ENCODE measurements at regions not wholly inside any gene's neighbourhood (a gene's known extent, or its start where the extent isn't known, plus 50 kb on each side); places are given as distances from the start of the nearest gene placed in this dataset.

DNA sequence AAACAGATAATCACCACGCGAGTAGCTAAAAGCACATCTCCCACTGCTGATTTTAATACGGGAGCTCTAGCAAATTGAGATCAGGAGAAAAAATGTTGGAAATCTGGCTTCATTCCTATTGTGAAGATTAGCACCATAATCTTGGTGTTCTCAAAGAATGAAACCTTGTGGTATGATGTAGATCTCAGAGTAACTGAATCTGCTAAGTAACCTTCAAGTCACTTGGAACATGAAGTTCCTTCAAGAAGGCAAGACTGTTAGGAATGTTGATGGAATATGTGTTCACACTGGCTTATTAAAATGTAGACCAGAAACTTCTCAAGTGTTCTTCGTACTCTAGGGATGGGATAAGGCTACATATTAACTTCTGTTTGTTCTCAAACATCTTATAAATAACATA lies 117.4 kb upstream of the CHRM3 start:
- H3K4me3 ChIP-seq (ENCODE audit: low read length) = no peak overlapping the region
- H4K20me1 ChIP-seq (ENCODE audit: insufficient read depth) = no peaks in the 10 kb centered on the region
- no peaks in the 10 kb centered on the region for H3K9me2 ChIP-seq (ENCODE audit: insufficient read depth, low read length)
- no peaks in the 10 kb centered on the region for H3K27me3 ChIP-seq (ENCODE audit: insufficient read depth, low read depth, low read length)
- no peaks in the 10 kb centered on the region for H3K79me2 ChIP-seq (replicated peaks; ENCODE audit: insufficient read depth, low read length)
- H3K4me2 ChIP-seq (ENCODE audit: low read length) = no peak overlapping the region
- no peak for TF ChIP-seq EP300 (conservative IDR thresholded peaks at IDR 0.05; ENCODE audit: poor library complexity, severe bottlenecking)
- no peak for TF ChIP-seq EZH2 (IDR thresholded peaks at IDR 0.05; ENCODE audit: borderline replicate concordance, insufficient read depth, low read length, poor library complexity, severe bottlenecking)
- TF ChIP-seq SMC3 (conservative IDR thresholded peaks at IDR 0.05; ENCODE audit: poor library complexity) = no peak
- no peak for TF ChIP-seq TAF1 (IDR thresholded peaks at IDR 0.05; ENCODE audit: low read depth)
- no peak for TF ChIP-seq RAD21 (conservative IDR thresholded peaks at IDR 0.05)
- no peak for TF ChIP-seq MXI1 (conservative IDR thresholded peaks at IDR 0.05; ENCODE audit: poor library complexity, severe bottlenecking)
- TF ChIP-seq, protein P1, sequence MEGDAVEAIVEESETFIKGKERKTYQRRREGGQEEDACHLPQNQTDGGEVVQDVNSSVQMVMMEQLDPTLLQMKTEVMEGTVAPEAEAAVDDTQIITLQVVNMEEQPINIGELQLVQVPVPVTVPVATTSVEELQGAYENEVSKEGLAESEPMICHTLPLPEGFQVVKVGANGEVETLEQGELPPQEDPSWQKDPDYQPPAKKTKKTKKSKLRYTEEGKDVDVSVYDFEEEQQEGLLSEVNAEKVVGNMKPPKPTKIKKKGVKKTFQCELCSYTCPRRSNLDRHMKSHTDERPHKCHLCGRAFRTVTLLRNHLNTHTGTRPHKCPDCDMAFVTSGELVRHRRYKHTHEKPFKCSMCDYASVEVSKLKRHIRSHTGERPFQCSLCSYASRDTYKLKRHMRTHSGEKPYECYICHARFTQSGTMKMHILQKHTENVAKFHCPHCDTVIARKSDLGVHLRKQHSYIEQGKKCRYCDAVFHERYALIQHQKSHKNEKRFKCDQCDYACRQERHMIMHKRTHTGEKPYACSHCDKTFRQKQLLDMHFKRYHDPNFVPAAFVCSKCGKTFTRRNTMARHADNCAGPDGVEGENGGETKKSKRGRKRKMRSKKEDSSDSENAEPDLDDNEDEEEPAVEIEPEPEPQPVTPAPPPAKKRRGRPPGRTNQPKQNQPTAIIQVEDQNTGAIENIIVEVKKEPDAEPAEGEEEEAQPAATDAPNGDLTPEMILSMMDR (IDR thresholded peaks at IDR 0.05; ENCODE audit: poor library complexity, severe bottlenecking) = no peak
- TF ChIP-seq, protein P2, sequence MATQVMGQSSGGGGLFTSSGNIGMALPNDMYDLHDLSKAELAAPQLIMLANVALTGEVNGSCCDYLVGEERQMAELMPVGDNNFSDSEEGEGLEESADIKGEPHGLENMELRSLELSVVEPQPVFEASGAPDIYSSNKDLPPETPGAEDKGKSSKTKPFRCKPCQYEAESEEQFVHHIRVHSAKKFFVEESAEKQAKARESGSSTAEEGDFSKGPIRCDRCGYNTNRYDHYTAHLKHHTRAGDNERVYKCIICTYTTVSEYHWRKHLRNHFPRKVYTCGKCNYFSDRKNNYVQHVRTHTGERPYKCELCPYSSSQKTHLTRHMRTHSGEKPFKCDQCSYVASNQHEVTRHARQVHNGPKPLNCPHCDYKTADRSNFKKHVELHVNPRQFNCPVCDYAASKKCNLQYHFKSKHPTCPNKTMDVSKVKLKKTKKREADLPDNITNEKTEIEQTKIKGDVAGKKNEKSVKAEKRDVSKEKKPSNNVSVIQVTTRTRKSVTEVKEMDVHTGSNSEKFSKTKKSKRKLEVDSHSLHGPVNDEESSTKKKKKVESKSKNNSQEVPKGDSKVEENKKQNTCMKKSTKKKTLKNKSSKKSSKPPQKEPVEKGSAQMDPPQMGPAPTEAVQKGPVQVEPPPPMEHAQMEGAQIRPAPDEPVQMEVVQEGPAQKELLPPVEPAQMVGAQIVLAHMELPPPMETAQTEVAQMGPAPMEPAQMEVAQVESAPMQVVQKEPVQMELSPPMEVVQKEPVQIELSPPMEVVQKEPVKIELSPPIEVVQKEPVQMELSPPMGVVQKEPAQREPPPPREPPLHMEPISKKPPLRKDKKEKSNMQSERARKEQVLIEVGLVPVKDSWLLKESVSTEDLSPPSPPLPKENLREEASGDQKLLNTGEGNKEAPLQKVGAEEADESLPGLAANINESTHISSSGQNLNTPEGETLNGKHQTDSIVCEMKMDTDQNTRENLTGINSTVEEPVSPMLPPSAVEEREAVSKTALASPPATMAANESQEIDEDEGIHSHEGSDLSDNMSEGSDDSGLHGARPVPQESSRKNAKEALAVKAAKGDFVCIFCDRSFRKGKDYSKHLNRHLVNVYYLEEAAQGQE (IDR thresholded peaks at IDR 0.05; ENCODE audit: borderline replicate concordance) = no peak
- no peaks in the 10 kb centered on the region for H3F3A ChIP-seq (ENCODE audit: insufficient read depth, low read length, poor library complexity, severe bottlenecking)
- no peak overlapping the region for H2AFZ ChIP-seq (ENCODE audit: low read depth, low read length)
- no peaks in the 10 kb centered on the region for H3K36me3 ChIP-seq (ENCODE audit: insufficient read depth, low read length)
- H3K9me3 ChIP-seq (ENCODE audit: low read length) = no peaks in the 10 kb centered on the region
- no peak overlapping the region for H3K9ac ChIP-seq (ENCODE audit: low read length)
- no peak overlapping the region for H3K27ac ChIP-seq (ENCODE audit: low read length)

DNA sequence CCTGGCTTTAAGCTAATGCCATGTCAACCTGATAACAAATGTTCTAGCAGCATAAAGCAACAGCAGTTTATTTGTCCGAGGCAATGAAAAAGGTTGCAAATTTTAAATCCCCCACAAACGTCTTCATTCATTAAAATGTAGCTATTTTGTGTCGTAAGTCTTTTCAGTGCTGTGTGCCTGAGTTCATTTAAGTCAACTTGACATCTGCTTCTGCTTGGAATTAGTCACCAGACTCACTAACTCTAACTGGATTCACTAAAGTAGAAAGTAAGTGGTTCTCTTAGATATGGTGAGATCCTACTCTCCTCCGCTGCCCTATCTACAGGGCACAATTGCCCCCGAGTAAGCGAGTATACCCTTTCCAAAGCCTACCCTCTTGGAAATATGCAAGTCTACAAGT lies 118.4 kb upstream of the CHRM3 start:
- Histone ChIP-seq H3K79me2 (replicated peaks; ENCODE audit: insufficient read depth, low read length) (no peaks in the 10 kb centered on the region), H3K4me3 (ENCODE audit: low read length) (no peak overlapping the region), H3F3A (ENCODE audit: insufficient read depth, low read length, poor library complexity, severe bottlenecking) (no peaks in the 10 kb centered on the region), H3K36me3 (ENCODE audit: insufficient read depth, low read length) (no peaks in the 10 kb centered on the region), H3K27me3 (ENCODE audit: insufficient read depth, low read depth, low read length) (no peaks in the 10 kb centered on the region), H3K9ac (ENCODE audit: low read length) (no peak overlapping the region), H4K20me1 (ENCODE audit: insufficient read depth) (no peaks in the 10 kb centered on the region), H3K4me2 (ENCODE audit: low read length) (no peak overlapping the region), H3K9me2 (ENCODE audit: insufficient read depth, low read length) (no peaks in the 10 kb centered on the region), H2AFZ (ENCODE audit: low read depth, low read length) (no peak overlapping the region), H3K27ac (ENCODE audit: low read length) (no peak overlapping the region), H3K9me3 (ENCODE audit: low read length) (no peaks in the 10 kb centered on the region)
- TF ChIP-seq, protein P1 (IDR thresholded peaks at IDR 0.05; ENCODE audit: poor library complexity, severe bottlenecking) = no peak
- TF ChIP-seq MXI1 (conservative IDR thresholded peaks at IDR 0.05; ENCODE audit: poor library complexity, severe bottlenecking) = no peak
- no peak for TF ChIP-seq EP300 (conservative IDR thresholded peaks at IDR 0.05; ENCODE audit: poor library complexity, severe bottlenecking)
- TF ChIP-seq RAD21 (conservative IDR thresholded peaks at IDR 0.05) = no peak

Data from neural cell (in vitro differentiated cells).